ENCODE measurements at regions not wholly inside any gene's neighbourhood (a gene's known extent, or its start where the extent isn't known, plus 50 kb on each side); places are given as distances from the start of the nearest gene placed in this dataset.

DNA sequence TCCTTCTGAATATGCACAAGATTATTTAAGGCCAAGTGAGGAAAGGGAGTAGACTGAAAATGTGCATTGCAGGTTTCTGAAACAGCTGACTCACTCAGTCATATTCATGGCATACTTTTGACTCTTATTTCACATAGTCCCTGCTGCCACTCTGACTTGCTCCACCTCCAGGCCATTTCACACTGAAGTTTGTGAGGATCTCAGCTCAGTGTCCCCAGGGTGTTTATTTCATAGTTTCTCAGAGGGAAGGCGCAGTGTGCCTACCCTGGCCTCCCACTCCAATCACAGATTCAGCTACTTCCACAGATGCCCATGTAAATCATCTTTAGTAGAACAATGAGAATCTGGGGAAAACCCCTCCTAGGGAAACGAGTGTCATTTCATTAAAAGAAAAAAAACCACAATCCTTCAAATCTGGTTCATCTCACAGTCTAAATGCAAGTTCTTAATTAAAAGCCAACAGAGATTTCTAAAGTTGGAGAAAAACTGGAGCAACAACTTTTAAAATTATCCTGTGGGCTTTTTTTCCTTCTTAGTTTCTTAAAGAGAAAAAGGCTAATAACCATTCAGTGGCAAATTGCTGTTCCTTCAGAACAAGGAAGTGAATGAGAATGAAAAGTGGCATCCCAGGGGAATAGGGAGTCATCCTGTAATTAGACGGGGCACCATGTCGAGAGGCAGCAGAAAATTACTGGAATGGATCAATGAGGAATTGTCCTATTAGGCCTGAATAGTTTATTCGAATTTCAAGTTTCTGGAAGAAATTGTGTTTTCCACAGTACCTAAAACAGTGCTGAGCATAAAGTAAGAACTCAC, 133.6 kb downstream of the TFAP2B start:
- Histone ChIP-seq H3K27ac (ENCODE audit: extremely low read depth, low read depth, low read length) (no peak overlapping the region), H3K36me3 (ENCODE audit: control insufficient read depth in 2 of 2, insufficient read depth in 1 of 2, low read length in 2 of 2) (no peaks in the 10 kb centered on the region), H3K4me3 (ENCODE audit: low read depth, low read length) (no peak overlapping the region), H3K9me3 (ENCODE audit: control insufficient read depth, insufficient read depth, low read depth, low read length) (no peaks in the 10 kb centered on the region), H3K4me1 (ENCODE audit: control insufficient read depth, insufficient read depth, low read length) (no peaks in the 10 kb centered on the region)
- ChIA-PET CTCF (no interaction called here), POLR2A (no interaction called here)
- no peak for TF ChIP-seq ZBTB21 (tag by site-specific recombination; IDR thresholded peaks at IDR 0.05)

DNA sequence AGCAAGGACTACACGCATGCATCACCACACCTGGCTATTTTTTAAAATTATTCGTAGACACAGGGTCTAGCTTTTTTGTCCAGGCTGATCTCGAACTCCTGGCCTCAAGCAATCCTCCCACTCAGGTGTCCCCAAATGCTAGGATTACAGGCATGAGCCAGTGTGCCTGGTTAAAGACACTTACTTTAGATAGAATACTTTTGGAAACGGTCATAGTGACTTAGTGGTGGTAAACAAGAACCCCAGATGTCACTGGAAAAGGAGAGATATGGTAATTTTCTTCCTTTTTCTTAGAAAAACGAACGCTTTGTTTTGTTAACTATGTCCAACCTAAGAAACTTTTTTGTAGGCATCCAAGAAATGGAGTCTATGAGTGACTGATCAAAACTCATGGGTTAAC, 137.3 kb downstream of the TFAP2B start:
- Histone ChIP-seq H3K36me3 (ENCODE audit: control insufficient read depth in 2 of 2, insufficient read depth in 1 of 2, low read length in 2 of 2) (no peaks in the 10 kb centered on the region), H3K4me1 (ENCODE audit: control insufficient read depth, insufficient read depth, low read length) (no peaks in the 10 kb centered on the region), H3K9me3 (ENCODE audit: control insufficient read depth, insufficient read depth, low read depth, low read length) (no peaks in the 10 kb centered on the region), H3K27ac (ENCODE audit: extremely low read depth, low read depth, low read length) (no peak overlapping the region), H3K4me3 (ENCODE audit: low read depth, low read length) (no peak overlapping the region)
- TF ChIP-seq, protein P1, sequence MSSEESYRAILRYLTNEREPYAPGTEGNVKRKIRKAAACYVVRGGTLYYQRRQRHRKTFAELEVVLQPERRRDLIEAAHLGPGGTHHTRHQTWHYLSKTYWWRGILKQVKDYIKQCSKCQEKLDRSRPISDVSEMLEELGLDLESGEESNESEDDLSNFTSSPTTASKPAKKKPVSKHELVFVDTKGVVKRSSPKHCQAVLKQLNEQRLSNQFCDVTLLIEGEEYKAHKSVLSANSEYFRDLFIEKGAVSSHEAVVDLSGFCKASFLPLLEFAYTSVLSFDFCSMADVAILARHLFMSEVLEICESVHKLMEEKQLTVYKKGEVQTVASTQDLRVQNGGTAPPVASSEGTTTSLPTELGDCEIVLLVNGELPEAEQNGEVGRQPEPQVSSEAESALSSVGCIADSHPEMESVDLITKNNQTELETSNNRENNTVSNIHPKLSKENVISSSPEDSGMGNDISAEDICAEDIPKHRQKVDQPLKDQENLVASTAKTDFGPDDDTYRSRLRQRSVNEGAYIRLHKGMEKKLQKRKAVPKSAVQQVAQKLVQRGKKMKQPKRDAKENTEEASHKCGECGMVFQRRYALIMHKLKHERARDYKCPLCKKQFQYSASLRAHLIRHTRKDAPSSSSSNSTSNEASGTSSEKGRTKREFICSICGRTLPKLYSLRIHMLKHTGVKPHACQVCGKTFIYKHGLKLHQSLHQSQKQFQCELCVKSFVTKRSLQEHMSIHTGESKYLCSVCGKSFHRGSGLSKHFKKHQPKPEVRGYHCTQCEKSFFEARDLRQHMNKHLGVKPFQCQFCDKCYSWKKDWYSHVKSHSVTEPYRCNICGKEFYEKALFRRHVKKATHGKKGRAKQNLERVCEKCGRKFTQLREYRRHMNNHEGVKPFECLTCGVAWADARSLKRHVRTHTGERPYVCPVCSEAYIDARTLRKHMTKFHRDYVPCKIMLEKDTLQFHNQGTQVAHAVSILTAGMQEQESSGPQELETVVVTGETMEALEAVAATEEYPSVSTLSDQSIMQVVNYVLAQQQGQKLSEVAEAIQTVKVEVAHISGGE (tag by site-specific recombination; conservative IDR thresholded peaks at IDR 0.05; ENCODE audit: low read depth), result no peak
- TF ChIP-seq, protein P2, sequence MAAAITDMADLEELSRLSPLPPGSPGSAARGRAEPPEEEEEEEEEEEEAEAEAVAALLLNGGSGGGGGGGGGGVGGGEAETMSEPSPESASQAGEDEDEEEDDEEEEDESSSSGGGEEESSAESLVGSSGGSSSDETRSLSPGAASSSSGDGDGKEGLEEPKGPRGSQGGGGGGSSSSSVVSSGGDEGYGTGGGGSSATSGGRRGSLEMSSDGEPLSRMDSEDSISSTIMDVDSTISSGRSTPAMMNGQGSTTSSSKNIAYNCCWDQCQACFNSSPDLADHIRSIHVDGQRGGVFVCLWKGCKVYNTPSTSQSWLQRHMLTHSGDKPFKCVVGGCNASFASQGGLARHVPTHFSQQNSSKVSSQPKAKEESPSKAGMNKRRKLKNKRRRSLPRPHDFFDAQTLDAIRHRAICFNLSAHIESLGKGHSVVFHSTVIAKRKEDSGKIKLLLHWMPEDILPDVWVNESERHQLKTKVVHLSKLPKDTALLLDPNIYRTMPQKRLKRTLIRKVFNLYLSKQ (tag by site-specific recombination; IDR thresholded peaks at IDR 0.05; ENCODE audit: borderline replicate concordance), result no peak
- TF ChIP-seq ZNF433 (tag by site-specific recombination; IDR thresholded peaks at IDR 0.05; ENCODE audit: low read depth) (no peak), KLF16 (tag by site-specific recombination; IDR thresholded peaks at IDR 0.05) (no peak)
- ChIA-PET CTCF (interaction anchor here (0.8 kb wide), 1 partner anchor 72 kb away, joined by 3 read pairs; no protein-coding TSS in a partner anchor), POLR2A (no interaction called here)

DNA sequence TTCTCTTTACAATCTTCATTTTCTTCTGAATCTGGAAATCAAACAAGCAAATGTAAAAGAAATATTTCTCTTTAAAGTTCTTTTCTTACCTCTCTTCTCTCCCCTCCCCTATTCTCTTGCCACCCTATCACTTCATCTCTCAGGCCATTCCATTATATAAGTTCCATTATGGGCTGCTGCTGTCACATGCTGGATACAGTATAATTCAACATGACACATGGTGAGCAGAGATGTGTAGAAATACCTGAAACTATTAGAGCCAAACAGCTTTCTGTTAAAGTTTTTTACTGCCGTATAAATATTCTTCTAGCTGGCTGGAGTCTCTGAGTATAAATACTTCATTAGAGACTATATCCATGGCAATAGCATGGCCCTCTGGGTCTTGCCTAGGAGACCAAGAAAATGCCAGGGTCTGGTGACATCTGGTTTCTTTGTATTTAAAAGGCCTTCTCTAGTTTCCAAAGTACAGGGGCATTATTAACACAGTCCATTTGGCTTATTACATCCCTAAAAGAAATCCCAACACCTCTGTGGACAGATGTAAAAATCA, 139.6 kb downstream of the TFAP2B start:
- Histone ChIP-seq H3K36me3 (ENCODE audit: control insufficient read depth in 2 of 2, insufficient read depth in 1 of 2, low read length in 2 of 2) (no peaks in the 10 kb centered on the region), H3K4me1 (ENCODE audit: control insufficient read depth, insufficient read depth, low read length) (no peaks in the 10 kb centered on the region), H3K27ac (ENCODE audit: extremely low read depth, low read depth, low read length) (no peak overlapping the region), H3K9me3 (ENCODE audit: control insufficient read depth, insufficient read depth, low read depth, low read length) (no peaks in the 10 kb centered on the region), H3K4me3 (ENCODE audit: low read depth, low read length) (no peak overlapping the region)
- CTCF ChIA-PET, result interaction anchor here (0.6 kb wide), 1 partner anchor 1090 kb away, joined by 3 read pairs; no protein-coding TSS in a partner anchor
- POLR2A ChIA-PET, result no interaction called here
- TF ChIP-seq ZNF391 (tag by site-specific recombination; IDR thresholded peaks at IDR 0.05; ENCODE audit: borderline replicate concordance, low read depth) (no peak), ZNF707 (tag by site-specific recombination; IDR thresholded peaks at IDR 0.05) (no peak), ZNF660 (tag by site-specific recombination; IDR thresholded peaks at IDR 0.05) (no peak), YY1 (tag by site-specific recombination; IDR thresholded peaks at IDR 0.05) (no peak), ZNF335 (tag by site-specific recombination; conservative IDR thresholded peaks at IDR 0.05) (no peak), ZNF146 (tag by site-specific recombination; IDR thresholded peaks at IDR 0.05) (no peak), ZNF169 (tag by site-specific recombination; IDR thresholded peaks at IDR 0.05) (no peak), OVOL3 (tag by site-specific recombination; IDR thresholded peaks at IDR 0.05) (no peak), ZBTB44 (tag by site-specific recombination; IDR thresholded peaks at IDR 0.05) (no peak), ZNF10 (tag by site-specific recombination; IDR thresholded peaks at IDR 0.05) (no peak), BCL11B (tag by site-specific recombination; IDR thresholded peaks at IDR 0.05; ENCODE audit: low read depth) (no peak), ZNF211 (tag by site-specific recombination; IDR thresholded peaks at IDR 0.05; ENCODE audit: low read depth) (no peak)
- TF ChIP-seq, protein P3, sequence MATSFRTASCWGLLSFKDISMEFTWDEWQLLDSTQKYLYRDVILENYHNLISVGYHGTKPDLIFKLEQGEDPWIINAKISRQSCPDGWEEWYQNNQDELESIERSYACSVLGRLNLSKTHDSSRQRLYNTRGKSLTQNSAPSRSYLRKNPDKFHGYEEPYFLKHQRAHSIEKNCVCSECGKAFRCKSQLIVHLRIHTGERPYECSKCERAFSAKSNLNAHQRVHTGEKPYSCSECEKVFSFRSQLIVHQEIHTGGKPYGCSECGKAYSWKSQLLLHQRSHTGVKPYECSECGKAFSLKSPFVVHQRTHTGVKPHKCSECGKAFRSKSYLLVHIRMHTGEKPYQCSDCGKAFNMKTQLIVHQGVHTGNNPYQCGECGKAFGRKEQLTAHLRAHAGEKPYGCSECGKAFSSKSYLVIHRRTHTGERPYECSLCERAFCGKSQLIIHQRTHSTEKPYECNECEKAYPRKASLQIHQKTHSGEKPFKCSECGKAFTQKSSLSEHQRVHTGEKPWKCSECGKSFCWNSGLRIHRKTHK (tag by site-specific recombination; IDR thresholded peaks at IDR 0.05), result no peak
- TF ChIP-seq, protein P4, sequence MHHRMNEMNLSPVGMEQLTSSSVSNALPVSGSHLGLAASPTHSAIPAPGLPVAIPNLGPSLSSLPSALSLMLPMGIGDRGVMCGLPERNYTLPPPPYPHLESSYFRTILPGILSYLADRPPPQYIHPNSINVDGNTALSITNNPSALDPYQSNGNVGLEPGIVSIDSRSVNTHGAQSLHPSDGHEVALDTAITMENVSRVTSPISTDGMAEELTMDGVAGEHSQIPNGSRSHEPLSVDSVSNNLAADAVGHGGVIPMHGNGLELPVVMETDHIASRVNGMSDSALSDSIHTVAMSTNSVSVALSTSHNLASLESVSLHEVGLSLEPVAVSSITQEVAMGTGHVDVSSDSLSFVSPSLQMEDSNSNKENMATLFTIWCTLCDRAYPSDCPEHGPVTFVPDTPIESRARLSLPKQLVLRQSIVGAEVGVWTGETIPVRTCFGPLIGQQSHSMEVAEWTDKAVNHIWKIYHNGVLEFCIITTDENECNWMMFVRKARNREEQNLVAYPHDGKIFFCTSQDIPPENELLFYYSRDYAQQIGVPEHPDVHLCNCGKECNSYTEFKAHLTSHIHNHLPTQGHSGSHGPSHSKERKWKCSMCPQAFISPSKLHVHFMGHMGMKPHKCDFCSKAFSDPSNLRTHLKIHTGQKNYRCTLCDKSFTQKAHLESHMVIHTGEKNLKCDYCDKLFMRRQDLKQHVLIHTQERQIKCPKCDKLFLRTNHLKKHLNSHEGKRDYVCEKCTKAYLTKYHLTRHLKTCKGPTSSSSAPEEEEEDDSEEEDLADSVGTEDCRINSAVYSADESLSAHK (tag by site-specific recombination; IDR thresholded peaks at IDR 0.05), result no peak

Measured in HEK293 (cell line).